Neuronal stem cell (in vitro differentiated cells): ENCODE measurements at regions not wholly inside any gene's neighbourhood (a gene's known extent, or its start where the extent isn't known, plus 50 kb on each side); places are given as distances from the start of the nearest gene placed in this dataset.

ENCODE experiments used
- DNase-seq: peaks from one replicate; pipeline ENCODE4 v3.0.0-alpha.2; 2013; ENCODE audit warnings: low spot score
- H2AFZ ChIP-seq: one replicate; pipeline ENCODE4 v1.6.1; 2013; ENCODE audit warnings: mild to moderate bottlenecking, low read length, inconsistent platforms
- H2AK5ac ChIP-seq: 2 replicates; pipeline ENCODE4 v1.6.1; 2013; ENCODE audit warnings: low read depth, mild to moderate bottlenecking, inconsistent platforms, low read length, moderate library complexity, mixed read lengths
- H2BK120ac ChIP-seq: 2 replicates; pipeline ENCODE4 v1.6.1; 2013; ENCODE audit warnings: low read depth, mild to moderate bottlenecking, inconsistent platforms, low read length, moderate library complexity, mixed read lengths
- H2BK12ac ChIP-seq: one replicate; pipeline ENCODE4 v1.6.1; 2013; ENCODE audit warnings: low read length, inconsistent platforms
- H2BK15ac ChIP-seq: 2 replicates; pipeline ENCODE4 v1.6.1; 2013; ENCODE audit warnings: mild to moderate bottlenecking, low read length, inconsistent platforms, mixed read lengths
- H2BK5ac ChIP-seq: one replicate; pipeline ENCODE4 v1.6.1; 2013; ENCODE audit warnings: inconsistent platforms, mild to moderate bottlenecking, low read length, moderate library complexity
- H3K14ac ChIP-seq: one replicate; pipeline ENCODE4 v1.6.1; 2013; ENCODE audit warnings: low read length, inconsistent platforms
- H3K18ac ChIP-seq: 2 replicates; pipeline ENCODE4 v1.6.1; 2013; ENCODE audit warnings: low read length, inconsistent platforms
- H3K23ac ChIP-seq: 2 replicates; pipeline ENCODE4 v1.6.1; 2013; ENCODE audit warnings: low read depth, mild to moderate bottlenecking, mixed read lengths, low read length, inconsistent platforms; ENCODE audit not compliant: poor library complexity
- H3K27ac ChIP-seq: replicated peaks from 3 replicates; pipeline ENCODE4 v1.5.1; 2013; ENCODE audit warnings: low read length, inconsistent platforms
- H3K27me3 ChIP-seq, 3 experiments: 2 replicates each; pipeline ENCODE4 v1.6.1; 2013; ENCODE audit warnings: low read length in 3 of 3, mild to moderate bottlenecking in 2 of 3, inconsistent platforms in 1 of 3, low read depth in 1 of 3, mixed read lengths in 1 of 3, moderate library complexity in 1 of 3; ENCODE audit not compliant: control insufficient read depth in 3 of 3, insufficient read depth in 3 of 3
- H3K36me3 ChIP-seq, 2 donors: replicated peaks in 1 of 2; 2 replicates each; pipeline ENCODE4 v1.6.1; 2013; ENCODE audit warnings: low read length in 2 of 2; ENCODE audit not compliant: control insufficient read depth in 2 of 2, insufficient read depth in 2 of 2
- H3K4ac ChIP-seq: 2 replicates; pipeline ENCODE4 v1.6.1; 2013; ENCODE audit warnings: inconsistent platforms, mild to moderate bottlenecking, low read length, moderate library complexity
- H3K4me1 ChIP-seq, 2 donors: 1 replicate in 1 of 2; 2 replicates in 1 of 2; pipeline ENCODE4 v1.6.1; 2013; ENCODE audit warnings: low read length in 2 of 2, low read depth in 1 of 2; ENCODE audit not compliant: control insufficient read depth in 2 of 2, insufficient read depth in 1 of 2
- H3K4me2 ChIP-seq: one replicate; pipeline ENCODE4 v1.6.1; 2013; ENCODE audit warnings: mild to moderate bottlenecking, low read length, inconsistent platforms; ENCODE audit not compliant: insufficient read depth, poor library complexity, severe bottlenecking
- H3K4me3 ChIP-seq, 2 donors: 2 replicates each; pipeline ENCODE4 v1.5.1; 2013; ENCODE audit warnings: low read length in 2 of 2, mild to moderate bottlenecking in 2 of 2, inconsistent platforms in 1 of 2, moderate library complexity in 1 of 2
- H3K79me1 ChIP-seq: one replicate; pipeline ENCODE4 v1.6.1; 2013; ENCODE audit warnings: low read depth, mild to moderate bottlenecking, inconsistent platforms, low read length, moderate library complexity
- H3K9ac ChIP-seq: one replicate; pipeline ENCODE4 v1.6.1; 2013; ENCODE audit warnings: mild to moderate bottlenecking, low read depth, low read length, inconsistent platforms; ENCODE audit not compliant: poor library complexity
- H3K9me3 ChIP-seq, 2 donors: replicated peaks in 1 of 2; 2 replicates each; pipeline versions ENCODE3 to v1.6.1; 2013; ENCODE audit warnings: low read length in 2 of 2, mild to moderate bottlenecking in 2 of 2, inconsistent platforms in 1 of 2, low read depth in 1 of 2, mixed read lengths in 1 of 2, moderate library complexity in 1 of 2; ENCODE audit not compliant: control insufficient read depth in 2 of 2, insufficient read depth in 1 of 2
- H4K8ac ChIP-seq: one replicate; pipeline ENCODE4 v1.6.1; 2013; ENCODE audit warnings: low read depth, mild to moderate bottlenecking, inconsistent platforms, low read length, moderate library complexity
- H4K91ac ChIP-seq: one replicate; pipeline ENCODE4 v1.6.1; 2013; ENCODE audit warnings: low read length, low read depth, mild to moderate bottlenecking, inconsistent platforms; ENCODE audit not compliant: poor library complexity
- WGBS, 2 donors: extraction: QIAGEN DNeasy Blood & Tissue Kit; methylation state at CpG; one replicate each; pipeline ENCODE4 v1.1.7; 2013; ENCODE audit warnings: missing lambda C conversion rate in 2 of 2, mixed read lengths in 1 of 2; ENCODE audit not compliant: insufficient read length in 2 of 2, insufficient replicate concordance in 1 of 2; ENCODE audit errors: extremely low coverage in 2 of 2; 5-methylcytosine and 5-hydroxymethylcytosine counted together

GRCh38 chr4:136457577-136457976, 1074.7 kb downstream of the PCDH18 start:
- Histone ChIP-seq H2BK120ac (no peak overlapping the region), H3K27me3 (no peaks in the 10 kb centered on the region), H2BK12ac (peak overlapping the region; percentile 69), H3K79me1 (no peaks in the 10 kb centered on the region), H3K4me3 (no peak overlapping the region), H3K4ac (no peak overlapping the region), H3K9me3 (no peaks in the 10 kb centered on the region), H3K4me2 (no peak overlapping the region), H3K14ac (no peak overlapping the region), H3K27ac (no peak overlapping the region), H2BK5ac (no peak overlapping the region), H3K4me1 (no peaks in the 10 kb centered on the region), H3K9ac (no peak overlapping the region), H4K91ac (no peak overlapping the region), H2AFZ (no peak overlapping the region), H3K18ac (peak overlapping the region; percentile 7), H3K36me3 (no peaks in the 10 kb centered on the region), H4K8ac (no peak overlapping the region), H2BK15ac (no peak overlapping the region), H2AK5ac (no peak overlapping the region), H3K23ac (no peak overlapping the region)
- DNase-seq, result no peak
- WGBS, 2 donors, result no CpG with 5 or more reads among the region's 5 CpGs

- Histone ChIP-seq H3K9me3 (no peaks in the 10 kb centered on the region), H4K91ac (no peak overlapping the region), H3K4me1 (no peaks in the 10 kb centered on the region), H3K27me3 (no peaks in the 10 kb centered on the region), H2BK120ac (no peak overlapping the region), H2BK5ac (no peak overlapping the region), H3K27ac (no peak overlapping the region), H3K9ac (no peak overlapping the region), H3K18ac (peak overlapping the region; percentile 36), H3K23ac (no peak overlapping the region), H2AK5ac (no peak overlapping the region), H3K4ac (no peak overlapping the region), H2AFZ (no peak overlapping the region), H3K4me3 (no peak overlapping the region), H3K36me3 (no peaks in the 10 kb centered on the region), H3K79me1 (no peaks in the 10 kb centered on the region), H2BK12ac (peak overlapping the region; percentile 69), H2BK15ac (no peak overlapping the region), H3K14ac (no peak overlapping the region), H3K4me2 (no peak overlapping the region), H4K8ac (no peak overlapping the region)
- WGBS, 2 donors, result no CpG with 5 or more reads among the region's 2 CpGs
- no peak for DNase-seq
Measured at GRCh38 chr4:136457004-136457403, 1075.3 kb downstream of the PCDH18 start.

DNA sequence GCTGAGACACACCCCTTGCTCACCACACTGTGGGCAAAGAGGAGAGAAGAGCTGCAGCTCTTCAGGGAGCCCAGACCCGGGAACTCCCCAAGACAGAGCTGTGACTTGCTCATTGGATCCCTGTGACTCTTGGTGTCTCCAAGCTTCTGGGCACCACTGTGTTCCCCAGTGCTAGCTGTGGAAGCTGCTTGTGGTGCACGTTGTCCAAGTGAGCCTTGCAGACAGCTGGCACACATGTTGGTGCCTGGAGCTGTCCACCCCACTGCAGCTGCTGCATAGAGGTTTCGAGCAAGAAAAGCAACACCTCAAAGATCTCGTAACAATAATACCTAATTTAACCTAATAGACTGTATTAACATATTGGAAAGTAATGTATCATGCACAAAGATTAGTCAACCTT, 1089.3 kb downstream of the PCDH18 start:
- Histone ChIP-seq H3K4me1 (no peaks in the 10 kb centered on the region), H3K9ac (no peak overlapping the region), H3K4me2 (no peak overlapping the region), H3K4me3 (no peak overlapping the region), H2BK5ac (no peak overlapping the region), H3K18ac (no peak overlapping the region), H2BK12ac (no peak overlapping the region), H2BK120ac (no peak overlapping the region), H2AFZ (peak overlapping the region; percentile 45), H2BK15ac (no peak overlapping the region), H3K14ac (no peak overlapping the region), H3K79me1 (no peaks in the 10 kb centered on the region), H3K23ac (no peak overlapping the region), H3K4ac (no peak overlapping the region), H4K8ac (no peak overlapping the region), H3K36me3 (no peaks in the 10 kb centered on the region), H3K27me3 (no peaks in the 10 kb centered on the region), H3K9me3 (peaks cover 0 to 3% of the 10 kb centered on the region in 2 donors), H2AK5ac (no peak overlapping the region), H4K91ac (no peak overlapping the region), H3K27ac (no peak overlapping the region)
- no CpG with 5 or more reads among the region's 4 CpGs for WGBS, 2 donors
- DNase-seq, result no peak

GRCh38 chr4:136442447-136442846, 1089.8 kb downstream of the PCDH18 start:
- no peak for DNase-seq
- WGBS, 2 donors, result no CpG with 5 or more reads among the region's 5 CpGs
- Histone ChIP-seq H3K18ac (peak overlapping the region; percentile 45), H3K79me1 (no peaks in the 10 kb centered on the region), H4K91ac (no peak overlapping the region), H3K4me3 (no peak overlapping the region), H3K14ac (peak overlapping the region; percentile 94), H3K36me3 (no peaks in the 10 kb centered on the region), H3K23ac (no peak overlapping the region), H2AK5ac (no peak overlapping the region), H3K9ac (no peak overlapping the region), H4K8ac (no peak overlapping the region), H3K9me3 (peaks cover 0 to 3% of the 10 kb centered on the region in 2 donors), H2BK15ac (no peak overlapping the region), H3K27ac (no peak overlapping the region), H3K4ac (no peak overlapping the region), H3K4me1 (no peaks in the 10 kb centered on the region), H2BK5ac (no peak overlapping the region), H3K27me3 (no peaks in the 10 kb centered on the region), H2BK120ac (no peak overlapping the region), H3K4me2 (no peak overlapping the region), H2BK12ac (no peak overlapping the region), H2AFZ (peak overlapping the region; percentile 45)
